Colonic mucosa (tissue), 4 donors: ENCODE measurements at regions not wholly inside any gene's neighbourhood (a gene's known extent, or its start where the extent isn't known, plus 50 kb on each side); places are given as distances from the start of the nearest gene placed in this dataset.
"Not testable (repeated sequence)": the region's sequence is repeated elsewhere in the genome, so short reads cannot be mapped to it uniquely, and the experiment has no call there.

Experiments used
- DNase-seq: peaks from one replicate; pipeline ENCODE4 v3.0.0-alpha.2; 2020
- H3K27ac ChIP-seq: fragments of 200-600 bp; one replicate; pipeline ENCODE4 v1.8.0; 2021
- H3K27me3 ChIP-seq: fragments of 200-600 bp; one replicate; pipeline ENCODE4 v1.8.0; 2021
- H3K36me3 ChIP-seq: fragments of 200-600 bp; one replicate; pipeline ENCODE4 v1.8.0; 2021
- H3K4me1 ChIP-seq: fragments of 200-600 bp; one replicate; pipeline ENCODE4 v1.8.0; 2021; ENCODE audit warnings: mild to moderate bottlenecking
- H3K4me3 ChIP-seq: fragments of 200-600 bp; one replicate; pipeline ENCODE4 v1.8.0; 2021
- H3K9ac ChIP-seq, 2 donors: one replicate each; pipeline ENCODE4 v1.7.0; 2013; ENCODE audit warnings: control low read depth in 2 of 2, low read depth in 2 of 2, low read length in 2 of 2
- H3K9me3 ChIP-seq: fragments of 200-600 bp; one replicate; pipeline ENCODE4 v1.8.0; 2021
- CTCF ChIP-seq: fragments of 200-600 bp; IDR thresholded peaks from one replicate; pipeline ENCODE4 v1.8.0; 2022; ENCODE audit warnings: antibody characterized with exemption, mild to moderate bottlenecking
- intact Hi-C: fragments of 100-400 bp; cut with DNase I; formaldehyde crosslinking; loops from one replicate; pipeline ENCODE4 v1.14.1; 2022
- donor health status: healthy.
- donor health status: DM: no; HTN: no; CAD: no.
- donor health status: DM: no; HTN: no; CAD: no.

GRCh38 chr9:102185962-102186361, 447.5 kb upstream of the GRIN3A start:
- intact Hi-C loops: no loop called here
- no peak overlapping the region for H3K4me3 ChIP-seq
- H3K36me3 ChIP-seq: no peaks in the 10 kb centered on the region
- no peaks in the 10 kb centered on the region for H3K4me1 ChIP-seq
- no peak for TF ChIP-seq CTCF
- no peak for DNase-seq
- H3K9ac ChIP-seq: no peak overlapping the region
- H3K27me3 ChIP-seq: no peaks in the 10 kb centered on the region
- H3K27ac ChIP-seq: no peak overlapping the region
- H3K9me3 ChIP-seq: no peaks in the 10 kb centered on the region

GRCh38 chr9:102185371-102185770, 446.9 kb upstream of the GRIN3A start:
- intact Hi-C loops: no loop called here
- H3K4me3 ChIP-seq: no peak overlapping the region
- DNase-seq: no peak

GRCh38 chr9:102178811-102179210, 440.4 kb upstream of the GRIN3A start:
- Histone ChIP-seq H3K27ac (no peak overlapping the region), H3K9me3 (no peaks in the 10 kb centered on the region), H3K36me3 (no peaks in the 10 kb centered on the region), H3K27me3 (no peaks in the 10 kb centered on the region), H3K4me1 (no peaks in the 10 kb centered on the region), H3K9ac (no peak overlapping the region), H3K4me3 (no peak overlapping the region)
- TF ChIP-seq CTCF: no peak
- no peak for DNase-seq
- intact Hi-C loops: no loop called here

More at GRCh38 chr9:102185371-102185770, 446.9 kb upstream of the GRIN3A start:
- TF ChIP-seq CTCF: no peak
- Histone ChIP-seq H3K27ac (no peak overlapping the region), H3K27me3 (no peaks in the 10 kb centered on the region), H3K4me1 (no peaks in the 10 kb centered on the region), H3K9ac (no peak overlapping the region), H3K36me3 (no peaks in the 10 kb centered on the region), H3K9me3 (no peaks in the 10 kb centered on the region)

- DNase-seq, H3K9me3 ChIP-seq, intact Hi-C loops, H3K4me1 ChIP-seq, H3K27me3 ChIP-seq, H3K36me3 ChIP-seq, H3K4me3 ChIP-seq, H3K27ac ChIP-seq, H3K9ac ChIP-seq: not testable (repeated sequence)
These were observed 435.8 kb upstream of the GRIN3A start for GRCh38 chr9:102174202-102174601.

GRCh38 chr9:102164247-102164646, 425.8 kb upstream of the GRIN3A start:
- Histone ChIP-seq H3K36me3 (no peaks in the 10 kb centered on the region), H3K27ac (no peak overlapping the region), H3K4me1 (no peaks in the 10 kb centered on the region), H3K9me3 (no peaks in the 10 kb centered on the region), H3K9ac (no peak overlapping the region), H3K27me3 (no peaks in the 10 kb centered on the region), H3K4me3 (no peak overlapping the region)
- TF ChIP-seq CTCF: no peak
- intact Hi-C loops: no loop called here
- DNase-seq: no peak

- H3K9me3 ChIP-seq, DNase-seq, H3K36me3 ChIP-seq, H3K4me3 ChIP-seq, H3K9ac ChIP-seq, H3K4me1 ChIP-seq, H3K27ac ChIP-seq, H3K27me3 ChIP-seq, intact Hi-C loops: not testable (repeated sequence)
These were observed 414.6 kb upstream of the GRIN3A start for GRCh38 chr9:102153081-102153480.

GRCh38 chr9:102135768-102136167, 397.3 kb upstream of the GRIN3A start:
- no peak for DNase-seq
- H3K4me3 ChIP-seq: no peak overlapping the region
- H3K27ac ChIP-seq: no peak overlapping the region
- no peaks in the 10 kb centered on the region for H3K9me3 ChIP-seq
- H3K27me3 ChIP-seq: no peaks in the 10 kb centered on the region
- no peak for TF ChIP-seq CTCF
- no peaks in the 10 kb centered on the region for H3K4me1 ChIP-seq
- intact Hi-C loops: no loop called here
- no peaks in the 10 kb centered on the region for H3K36me3 ChIP-seq
- no peak overlapping the region for H3K9ac ChIP-seq
